Transverse colon (tissue), 4 donors: ENCODE measurements at regions not wholly inside any gene's neighbourhood (a gene's known extent, or its start where the extent isn't known, plus 50 kb on each side); places are given as distances from the start of the nearest gene placed in this dataset.

ENCODE experiments used
- DNase-seq: peaks from one replicate; pipeline ENCODE4 v3.0.0-alpha.2; 2019
- H3K27ac ChIP-seq, 4 donors: fragments of 200-600 bp; sonication (generic); 2 replicates each; pipeline ENCODE4 v1.5.1; 2016 to 2018; ENCODE audit warnings: inconsistent platforms in 4 of 4
- H3K27me3 ChIP-seq: fragments of 200-600 bp; sonication (generic); 2 replicates; pipeline ENCODE4 v1.5.1; 2017; ENCODE audit warnings: inconsistent platforms
- H3K36me3 ChIP-seq, 4 donors: fragments of 200-600 bp; sonication (generic); 2 replicates each; pipeline ENCODE4 v1.5.1; 2017 to 2019; ENCODE audit warnings: inconsistent platforms in 4 of 4
- H3K4me1 ChIP-seq, 4 donors: fragments of 200-600 bp; sonication (generic); 2 replicates each; pipeline ENCODE4 v1.5.1; 2017 to 2020; ENCODE audit warnings: inconsistent platforms in 4 of 4
- H3K4me3 ChIP-seq, 4 donors: fragments of 200-600 bp; sonication (generic); 1 replicate in 1 of 4; 2 replicates in 3 of 4; pipeline versions ENCODE4 v1.5.1 to v1.6.1; 2017 to 2019; ENCODE audit warnings: inconsistent platforms in 4 of 4
- H3K9me3 ChIP-seq, 2 donors: fragments of 200-600 bp; sonication (generic); 2 replicates each; pipeline ENCODE4 v1.5.1; 2017 to 2019; ENCODE audit warnings: inconsistent platforms in 2 of 2
- EP300 ChIP-seq: sonication (generic); formaldehyde crosslinking; IDR thresholded peaks from one replicate; pipeline ENCODE4 v1.6.1; 2017; ENCODE audit warnings: antibody characterized with exemption, low read depth
- POLR2A ChIP-seq: fragments of 450-650 bp; IDR thresholded peaks from one replicate; pipeline ENCODE4 v1.6.1; 2016; ENCODE audit warnings: antibody characterized with exemption, mild to moderate bottlenecking, moderate library complexity
- POLR2AphosphoS5 ChIP-seq, 3 donors: sonication (generic); formaldehyde crosslinking; IDR thresholded peaks; one replicate each; pipeline ENCODE4 v1.6.1; 2016; ENCODE audit warnings: antibody characterized with exemption in 3 of 3
- WGBS, 2 donors: methylation state at CpG; one replicate each; pipeline ENCODE4 v1.1.5; 2018; ENCODE audit warnings: low coverage in 1 of 2; 5-methylcytosine and 5-hydroxymethylcytosine counted together
- in situ Hi-C, 4 donors: fragments of 200-750 bp; cut with MboI; loops; one replicate each; pipeline versions ENCODE4 v1.15.0 to v1.15.1; 2017; ENCODE audit warnings: low sequenced_read_pairs in 3 of 4, low pct_ligation_motif_present in 1 of 4, low pct_unique_long_range_greater_than_20kb in 1 of 4
- intact Hi-C: fragments of 100-400 bp; cut with DNase I; formaldehyde crosslinking; loops from one replicate; pipeline ENCODE4 v1.15.1; 2023; ENCODE audit warnings: low total_unique reads
- TF ChIP-seq, protein P1 (sequence below), 5 experiments: fragments of 200-600 bp in 3 of 5; fragments of 450-650 bp in 2 of 5; sonication (generic) in 3 of 5; IDR thresholded peaks; 1 replicate in 2 of 5; 2 replicates in 3 of 5; pipeline ENCODE4 v1.5.1; 2016 to 2017; ENCODE audit warnings: antibody characterized with exemption in 5 of 5, inconsistent platforms in 3 of 5, mild to moderate bottlenecking in 2 of 5, moderate library complexity in 1 of 5

DNA sequence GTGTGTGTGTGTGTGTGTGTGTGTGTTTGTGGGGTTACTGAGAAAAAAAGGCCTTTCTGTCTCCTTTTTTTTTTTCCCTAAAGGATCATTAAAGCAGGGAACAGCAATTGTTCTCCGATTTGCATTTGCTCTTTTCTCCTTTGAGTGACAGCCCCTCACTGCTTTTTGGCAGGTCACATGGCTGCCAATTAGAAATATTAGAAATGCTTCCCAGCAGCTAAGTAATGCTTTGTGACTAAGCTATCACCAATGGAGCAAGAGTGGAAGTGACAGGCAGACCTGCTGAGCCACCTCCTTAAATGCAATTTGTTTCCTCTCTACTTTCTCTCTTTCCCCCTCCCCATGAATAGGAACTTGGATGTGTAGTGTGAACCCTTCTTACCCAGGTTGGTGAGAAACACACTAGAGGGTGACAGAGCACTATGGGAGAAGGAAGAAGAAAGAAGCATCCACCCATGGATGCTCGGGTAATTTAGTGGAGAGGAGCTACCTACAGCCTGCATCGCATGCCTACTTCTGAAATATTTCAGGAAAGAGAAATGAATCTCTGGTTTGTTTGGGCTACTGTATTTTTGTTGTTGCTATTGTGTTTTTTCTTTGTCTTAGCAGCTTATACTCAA is 165.2 kb upstream of the PDZRN3 start:
- Histone ChIP-seq H3K27ac (no peak overlapping the region), H3K4me3 (no peak overlapping the region), H3K27me3 (no peaks in the 10 kb centered on the region), H3K9me3 (no peaks in the 10 kb centered on the region), H3K36me3 (no peaks in the 10 kb centered on the region), H3K4me1 (peaks cover 0 to 4% (median 0%) of the 10 kb centered on the region in 4 donors)
- TF ChIP-seq, protein P1, sequence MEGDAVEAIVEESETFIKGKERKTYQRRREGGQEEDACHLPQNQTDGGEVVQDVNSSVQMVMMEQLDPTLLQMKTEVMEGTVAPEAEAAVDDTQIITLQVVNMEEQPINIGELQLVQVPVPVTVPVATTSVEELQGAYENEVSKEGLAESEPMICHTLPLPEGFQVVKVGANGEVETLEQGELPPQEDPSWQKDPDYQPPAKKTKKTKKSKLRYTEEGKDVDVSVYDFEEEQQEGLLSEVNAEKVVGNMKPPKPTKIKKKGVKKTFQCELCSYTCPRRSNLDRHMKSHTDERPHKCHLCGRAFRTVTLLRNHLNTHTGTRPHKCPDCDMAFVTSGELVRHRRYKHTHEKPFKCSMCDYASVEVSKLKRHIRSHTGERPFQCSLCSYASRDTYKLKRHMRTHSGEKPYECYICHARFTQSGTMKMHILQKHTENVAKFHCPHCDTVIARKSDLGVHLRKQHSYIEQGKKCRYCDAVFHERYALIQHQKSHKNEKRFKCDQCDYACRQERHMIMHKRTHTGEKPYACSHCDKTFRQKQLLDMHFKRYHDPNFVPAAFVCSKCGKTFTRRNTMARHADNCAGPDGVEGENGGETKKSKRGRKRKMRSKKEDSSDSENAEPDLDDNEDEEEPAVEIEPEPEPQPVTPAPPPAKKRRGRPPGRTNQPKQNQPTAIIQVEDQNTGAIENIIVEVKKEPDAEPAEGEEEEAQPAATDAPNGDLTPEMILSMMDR (IDR thresholded peaks at IDR 0.05): no peak
- TF ChIP-seq POLR2A (no peak), POLR2AphosphoS5 (IDR thresholded peaks at IDR 0.05) (no peak), EP300 (no peak)
- 89 to 100% methylated on average over 2 to 3 of the region's 3 CpGs for WGBS, 2 donors
- no peak for DNase-seq
- in situ Hi-C loops (no loop called here), intact Hi-C loops (loop anchor here (10.0 kb wide), 1 partner anchor 1665 kb away; no protein-coding TSS in a partner anchor)

DNA sequence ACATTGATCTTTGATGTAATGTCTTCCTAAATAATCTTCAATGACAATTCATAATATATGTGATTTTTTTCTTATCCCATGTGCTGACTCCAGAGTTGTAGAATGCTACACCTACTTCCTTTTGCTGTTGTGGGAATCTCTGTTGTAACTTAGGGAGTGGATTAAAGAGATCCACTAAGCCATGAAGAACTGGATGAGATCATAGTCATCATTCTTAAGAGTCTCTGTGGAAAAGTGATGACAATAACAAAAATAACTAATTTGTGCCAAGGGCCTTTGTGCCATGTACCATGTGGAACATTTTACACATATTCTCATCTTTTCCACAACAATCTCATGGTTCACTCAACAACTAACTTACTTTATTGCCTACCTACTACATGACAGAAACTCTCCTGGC is 162.9 kb upstream of the PDZRN3 start:
- no peak overlapping the region for H3K4me3 ChIP-seq
- H3K27me3 ChIP-seq: no peaks in the 10 kb centered on the region
- TF ChIP-seq, protein P1 (IDR thresholded peaks at IDR 0.05): no peak
- TF ChIP-seq EP300 (no peak), POLR2AphosphoS5 (IDR thresholded peaks at IDR 0.05) (no peak), POLR2A (no peak)
- H3K9me3 ChIP-seq: no peaks in the 10 kb centered on the region
- in situ Hi-C loops: no loop called here
- H3K27ac ChIP-seq: no peak overlapping the region
- intact Hi-C loops: no loop called here
- H3K36me3 ChIP-seq: no peaks in the 10 kb centered on the region
- DNase-seq: no peak
- peaks cover 0 to 7% (median 0%) of the 10 kb centered on the region in 4 donors for H3K4me1 ChIP-seq

DNA sequence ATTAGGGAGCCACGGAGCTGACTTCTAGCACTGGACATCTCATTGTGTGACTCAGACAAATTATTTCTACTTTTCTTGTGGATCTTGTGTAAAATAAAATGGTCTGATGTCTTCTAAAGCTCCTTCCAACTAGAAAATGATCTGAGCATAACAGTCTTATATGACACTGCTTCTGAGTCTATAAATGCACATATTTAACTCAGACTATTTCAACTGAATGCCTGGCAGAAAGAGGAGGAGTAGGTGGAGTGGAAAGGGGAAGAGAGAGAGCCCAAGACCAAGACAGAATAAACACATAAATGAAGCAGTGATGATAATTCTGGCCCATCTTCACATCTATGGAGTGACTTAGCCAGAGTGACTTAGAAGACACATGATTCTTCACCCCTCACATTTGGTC is 162.3 kb upstream of the PDZRN3 start:
- H3K36me3 ChIP-seq: no peaks in the 10 kb centered on the region
- no peaks in the 10 kb centered on the region for H3K9me3 ChIP-seq
- 79% methylated on average over 1 of the region's 1 CpG; no CpG with 5 or more reads in 1 of the 2 donors for WGBS, 2 donors
- TF ChIP-seq EP300: no peak
- TF ChIP-seq, protein P1 (IDR thresholded peaks at IDR 0.05): no peak
- TF ChIP-seq POLR2A: no peak
- TF ChIP-seq POLR2AphosphoS5 (IDR thresholded peaks at IDR 0.05): no peak
- no peak overlapping the region for H3K27ac ChIP-seq
- in situ Hi-C loops: no loop called here
- no peak for DNase-seq
- intact Hi-C loops: no loop called here
- peaks cover 0 to 7% (median 0%) of the 10 kb centered on the region in 4 donors for H3K4me1 ChIP-seq
- H3K27me3 ChIP-seq: no peaks in the 10 kb centered on the region
- H3K4me3 ChIP-seq: no peak overlapping the region

DNA sequence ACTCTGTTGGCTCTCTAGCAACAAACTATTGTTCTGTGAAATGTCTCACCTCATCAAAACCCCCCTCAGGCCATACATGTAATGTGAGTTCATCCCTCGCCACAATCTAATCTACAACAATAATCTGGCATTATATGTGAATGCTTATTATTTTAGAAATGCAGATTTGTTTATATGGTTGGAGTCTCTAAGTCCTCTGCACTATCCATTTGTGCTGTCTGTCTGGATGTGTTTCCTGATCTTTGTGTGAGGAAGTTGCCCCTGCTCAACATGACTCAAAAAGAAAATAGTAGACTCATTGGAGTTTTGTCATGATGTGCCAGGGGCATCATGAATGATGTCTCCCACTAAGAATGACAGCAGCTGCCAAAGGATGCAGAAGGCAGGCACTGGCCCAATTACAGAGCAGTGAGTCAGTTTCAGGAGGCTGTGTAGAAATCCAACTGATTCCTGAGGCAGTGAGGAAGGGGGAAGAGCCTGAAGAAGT is 161.6 kb upstream of the PDZRN3 start:
- 79 to 100% methylated on average over 1 of the region's 1 CpG for WGBS, 2 donors
- no peaks in the 10 kb centered on the region for H3K9me3 ChIP-seq
- no peak for DNase-seq
- no peaks in the 10 kb centered on the region for H3K36me3 ChIP-seq
- intact Hi-C loops (no loop called here), in situ Hi-C loops (no loop called here)
- no peak overlapping the region for H3K27ac ChIP-seq
- H3K27me3 ChIP-seq: no peaks in the 10 kb centered on the region
- TF ChIP-seq, protein P1 (IDR thresholded peaks at IDR 0.05): no peak
- TF ChIP-seq POLR2A: no peak
- no peak for TF ChIP-seq POLR2AphosphoS5 (IDR thresholded peaks at IDR 0.05)
- TF ChIP-seq EP300: no peak
- peaks cover 0 to 7% (median 0%) of the 10 kb centered on the region in 4 donors for H3K4me1 ChIP-seq
- H3K4me3 ChIP-seq: no peak overlapping the region
